GM12874 (cell line): ENCODE measurements at regions not wholly inside any gene's neighbourhood (a gene's known extent, or its start where the extent isn't known, plus 50 kb on each side); places are given as distances from the start of the nearest gene placed in this dataset.

Source experiments
- TF ChIP-seq, protein P1 (sequence below): IDR thresholded peaks from 2 replicates; pipeline ENCODE4 v1.5.1; 2011; ENCODE audit warnings: low read depth, mild to moderate bottlenecking, control low read depth, low read length, moderate library complexity; ENCODE audit not compliant: insufficient read depth

GRCh38 chr10:78846760-78847159, 222.0 kb upstream of the ZMIZ1 start:
- TF ChIP-seq, protein P1, sequence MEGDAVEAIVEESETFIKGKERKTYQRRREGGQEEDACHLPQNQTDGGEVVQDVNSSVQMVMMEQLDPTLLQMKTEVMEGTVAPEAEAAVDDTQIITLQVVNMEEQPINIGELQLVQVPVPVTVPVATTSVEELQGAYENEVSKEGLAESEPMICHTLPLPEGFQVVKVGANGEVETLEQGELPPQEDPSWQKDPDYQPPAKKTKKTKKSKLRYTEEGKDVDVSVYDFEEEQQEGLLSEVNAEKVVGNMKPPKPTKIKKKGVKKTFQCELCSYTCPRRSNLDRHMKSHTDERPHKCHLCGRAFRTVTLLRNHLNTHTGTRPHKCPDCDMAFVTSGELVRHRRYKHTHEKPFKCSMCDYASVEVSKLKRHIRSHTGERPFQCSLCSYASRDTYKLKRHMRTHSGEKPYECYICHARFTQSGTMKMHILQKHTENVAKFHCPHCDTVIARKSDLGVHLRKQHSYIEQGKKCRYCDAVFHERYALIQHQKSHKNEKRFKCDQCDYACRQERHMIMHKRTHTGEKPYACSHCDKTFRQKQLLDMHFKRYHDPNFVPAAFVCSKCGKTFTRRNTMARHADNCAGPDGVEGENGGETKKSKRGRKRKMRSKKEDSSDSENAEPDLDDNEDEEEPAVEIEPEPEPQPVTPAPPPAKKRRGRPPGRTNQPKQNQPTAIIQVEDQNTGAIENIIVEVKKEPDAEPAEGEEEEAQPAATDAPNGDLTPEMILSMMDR: no peak

- TF ChIP-seq, protein P1: no peak
Observed at GRCh38 chr10:78847485-78847884, 221.3 kb upstream of the ZMIZ1 start.

GRCh38 chr10:78849115-78849514, 219.7 kb upstream of the ZMIZ1 start:
- TF ChIP-seq, protein P1: no peak

DNA sequence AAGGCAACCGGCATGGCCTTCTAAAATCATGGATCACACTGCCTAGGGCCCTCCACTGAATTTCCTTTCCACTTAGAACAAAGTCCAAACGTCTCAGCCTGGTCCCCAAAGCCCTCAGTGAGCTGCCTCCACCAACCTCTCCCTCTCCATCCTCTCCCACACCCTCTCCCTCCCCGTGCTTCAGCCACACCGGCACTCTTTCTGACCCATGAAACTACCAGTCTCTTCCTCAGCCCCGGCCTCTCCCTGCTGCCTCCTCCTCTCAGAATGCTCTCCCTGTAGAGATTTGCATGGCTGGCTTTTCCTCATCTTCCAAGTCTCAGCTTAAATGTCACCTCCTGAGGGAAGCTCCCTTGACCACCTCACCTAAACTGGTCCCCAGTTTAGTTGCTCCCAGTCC, 219.0 kb upstream of the ZMIZ1 start:
- TF ChIP-seq, protein P1: no peak

- TF ChIP-seq, protein P1: no peak
Observed at GRCh38 chr10:78850644-78851435, 217.9 kb upstream of the ZMIZ1 start.

DNA sequence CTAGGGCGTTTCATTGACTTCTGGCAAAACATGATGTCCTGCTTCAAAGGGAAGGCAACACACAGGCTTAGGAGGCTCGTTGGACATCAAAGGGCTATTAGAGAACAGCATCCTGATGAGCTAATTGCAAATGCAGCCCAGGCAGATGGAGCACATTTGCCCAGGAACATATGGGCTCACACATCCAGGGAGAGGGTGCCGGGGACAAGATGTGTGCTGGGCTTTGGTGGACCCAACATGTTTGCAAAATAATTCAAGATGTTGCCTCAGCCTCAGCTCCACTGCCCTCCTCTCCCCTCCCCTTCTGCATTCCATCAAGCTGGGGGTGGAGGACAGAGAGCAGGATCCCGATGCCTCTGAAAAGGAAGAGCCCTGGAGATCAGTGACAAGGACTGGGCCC, 217.1 kb upstream of the ZMIZ1 start:
- TF ChIP-seq, protein P1: no peak

DNA sequence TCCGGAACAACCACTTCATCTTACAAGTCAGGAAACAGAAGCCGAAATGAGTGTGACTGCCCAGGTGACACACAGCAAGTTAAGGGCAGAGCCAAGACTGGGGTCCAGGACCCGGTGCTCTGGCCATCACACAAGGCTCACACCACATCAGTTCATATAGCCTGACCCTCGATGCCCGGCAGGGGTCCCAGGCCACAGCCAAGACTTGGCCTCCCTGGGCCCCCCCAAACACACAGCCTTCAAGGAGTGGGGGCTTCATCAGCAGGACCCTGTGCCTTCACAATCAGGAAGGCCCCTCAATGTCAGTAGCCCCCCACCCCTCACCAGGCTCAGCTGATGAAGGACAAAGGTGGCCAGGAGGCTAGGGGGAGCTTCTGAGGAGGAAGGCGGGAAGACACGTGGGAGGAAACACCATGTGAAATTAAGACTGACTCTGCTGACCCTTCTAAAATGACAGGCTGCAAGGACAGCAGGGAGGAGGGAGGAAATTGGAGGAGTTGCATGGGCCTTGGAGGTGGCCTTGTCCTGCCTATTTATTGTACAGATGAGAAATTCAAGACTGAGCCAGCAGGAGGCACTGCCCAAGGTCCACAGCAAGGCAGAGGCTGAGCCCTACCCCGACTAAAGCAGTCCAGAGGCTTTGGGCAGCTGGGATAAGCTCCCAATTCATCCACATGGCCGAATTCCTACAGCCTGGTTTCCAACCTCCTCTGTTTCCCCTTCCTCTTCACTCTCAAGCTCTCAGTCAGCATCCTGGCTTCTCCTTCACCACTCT, 216.1 kb upstream of the ZMIZ1 start:
- TF ChIP-seq, protein P1: peak; percentile 29; the same call in 1 of the 2 replicates
